H7 (cell line): ENCODE measurements at regions not wholly inside any gene's neighbourhood (a gene's known extent, or its start where the extent isn't known, plus 50 kb on each side); places are given as distances from the start of the nearest gene placed in this dataset.

Source experiments
- DNase-seq: peaks from one replicate; pipeline ENCODE4 v3.0.0; 2012
- H3K27me3 ChIP-seq: 2 replicates; pipeline ENCODE4 v1.6.0; 2011; ENCODE audit warnings: mild to moderate bottlenecking, low read length; ENCODE audit not compliant: control insufficient read depth, insufficient read depth
- H3K36me3 ChIP-seq: replicated peaks from 2 replicates; pipeline ENCODE4 v1.5.1; 2011; ENCODE audit warnings: low read length; ENCODE audit not compliant: control insufficient read depth, insufficient read depth
- H3K4me3 ChIP-seq: 2 replicates; pipeline ENCODE4 v1.5.1; 2011; ENCODE audit warnings: low read depth, mild to moderate bottlenecking, control low read depth, low read length, moderate library complexity; ENCODE audit not compliant: insufficient read depth

GRCh38 chr4:152079079-152079478, 318.3 kb upstream of the GATB start:
- no peaks in the 10 kb centered on the region for H3K27me3 ChIP-seq
- H3K4me3 ChIP-seq = no peak overlapping the region
- no peaks in the 10 kb centered on the region for H3K36me3 ChIP-seq
- no peak for DNase-seq

GRCh38 chr4:152077582-152077981, 316.8 kb upstream of the GATB start:
- no peaks in the 10 kb centered on the region for H3K36me3 ChIP-seq
- no peak for DNase-seq
- H3K27me3 ChIP-seq = no peaks in the 10 kb centered on the region
- no peak overlapping the region for H3K4me3 ChIP-seq

- no peak for DNase-seq
- H3K27me3 ChIP-seq = no peaks in the 10 kb centered on the region
- no peaks in the 10 kb centered on the region for H3K36me3 ChIP-seq
- no peak overlapping the region for H3K4me3 ChIP-seq
These were observed 314.6 kb upstream of the GATB start for GRCh38 chr4:152075253-152075928.

- no peak for DNase-seq
- Histone ChIP-seq H3K4me3 (no peak overlapping the region), H3K36me3 (no peaks in the 10 kb centered on the region), H3K27me3 (no peaks in the 10 kb centered on the region)
These were observed 313.8 kb upstream of the GATB start for GRCh38 chr4:152074573-152074972.

GRCh38 chr4:152074088-152074437, 313.3 kb upstream of the GATB start:
- Histone ChIP-seq H3K27me3 (no peaks in the 10 kb centered on the region), H3K4me3 (no peak overlapping the region), H3K36me3 (no peaks in the 10 kb centered on the region)
- DNase-seq = no peak

GRCh38 chr4:152073351-152074087, 312.7 kb upstream of the GATB start:
- no peaks in the 10 kb centered on the region for H3K36me3 ChIP-seq
- H3K27me3 ChIP-seq = no peaks in the 10 kb centered on the region
- H3K4me3 ChIP-seq = no peak overlapping the region
- DNase-seq = no peak

- DNase-seq = no peak
- Histone ChIP-seq H3K27me3 (no peaks in the 10 kb centered on the region), H3K4me3 (no peak overlapping the region), H3K36me3 (no peaks in the 10 kb centered on the region)
These were observed 312.1 kb upstream of the GATB start for GRCh38 chr4:152072906-152073305.

- H3K27me3 ChIP-seq = no peaks in the 10 kb centered on the region
- no peaks in the 10 kb centered on the region for H3K36me3 ChIP-seq
- no peak overlapping the region for H3K4me3 ChIP-seq
- no peak for DNase-seq
These were observed 311.2 kb upstream of the GATB start for GRCh38 chr4:152072001-152072485.

- Histone ChIP-seq H3K27me3 (no peaks in the 10 kb centered on the region), H3K36me3 (no peaks in the 10 kb centered on the region), H3K4me3 (no peak overlapping the region)
- no peak for DNase-seq
These were observed 310.0 kb upstream of the GATB start for GRCh38 chr4:152070854-152071253.

- DNase-seq = no peak
- Histone ChIP-seq H3K36me3 (no peaks in the 10 kb centered on the region), H3K4me3 (no peak overlapping the region), H3K27me3 (no peaks in the 10 kb centered on the region)
These were observed 308.1 kb upstream of the GATB start for GRCh38 chr4:152068866-152069265.

GRCh38 chr4:152065545-152065944, 304.7 kb upstream of the GATB start:
- no peak for DNase-seq
- no peak overlapping the region for H3K4me3 ChIP-seq
- no peaks in the 10 kb centered on the region for H3K27me3 ChIP-seq
- H3K36me3 ChIP-seq = no peaks in the 10 kb centered on the region

GRCh38 chr4:152064753-152065152, 303.9 kb upstream of the GATB start:
- H3K4me3 ChIP-seq = no peak overlapping the region
- H3K36me3 ChIP-seq = no peaks in the 10 kb centered on the region
- DNase-seq = no peak
- no peaks in the 10 kb centered on the region for H3K27me3 ChIP-seq

- no peak for DNase-seq
- H3K4me3 ChIP-seq = no peak overlapping the region
- no peaks in the 10 kb centered on the region for H3K27me3 ChIP-seq
- no peaks in the 10 kb centered on the region for H3K36me3 ChIP-seq
These were observed 303.5 kb upstream of the GATB start for GRCh38 chr4:152064282-152064681.

GRCh38 chr4:152063621-152064240, 302.9 kb upstream of the GATB start:
- Histone ChIP-seq H3K4me3 (no peak overlapping the region), H3K36me3 (no peaks in the 10 kb centered on the region), H3K27me3 (no peaks in the 10 kb centered on the region)
- DNase-seq = no peak

GRCh38 chr4:152062936-152063620, 302.3 kb upstream of the GATB start:
- no peak overlapping the region for H3K4me3 ChIP-seq
- H3K27me3 ChIP-seq = no peaks in the 10 kb centered on the region
- no peak for DNase-seq

More at GRCh38 chr4:152062936-152063620, 302.3 kb upstream of the GATB start:
- no peaks in the 10 kb centered on the region for H3K36me3 ChIP-seq
